Stimulated activated CD4-positive, alpha-beta T cell treated with anti-CD3 and anti-CD28 coated beads, Interleukin-1b, Interleukin-23, amount 100 ng/mL, for 24 hours (primary cell): ENCODE measurements at regions not wholly inside any gene's neighbourhood (a gene's known extent, or its start where the extent isn't known, plus 50 kb on each side); places are given as distances from the start of the nearest gene placed in this dataset.

ENCODE experiments used
- DNase-seq, 4 experiments: peaks; one replicate each; pipeline ENCODE4 v3.0.0-alpha.2; 2020; ENCODE audit warnings: low read depth in 4 of 4, low spot score in 1 of 4

DNA sequence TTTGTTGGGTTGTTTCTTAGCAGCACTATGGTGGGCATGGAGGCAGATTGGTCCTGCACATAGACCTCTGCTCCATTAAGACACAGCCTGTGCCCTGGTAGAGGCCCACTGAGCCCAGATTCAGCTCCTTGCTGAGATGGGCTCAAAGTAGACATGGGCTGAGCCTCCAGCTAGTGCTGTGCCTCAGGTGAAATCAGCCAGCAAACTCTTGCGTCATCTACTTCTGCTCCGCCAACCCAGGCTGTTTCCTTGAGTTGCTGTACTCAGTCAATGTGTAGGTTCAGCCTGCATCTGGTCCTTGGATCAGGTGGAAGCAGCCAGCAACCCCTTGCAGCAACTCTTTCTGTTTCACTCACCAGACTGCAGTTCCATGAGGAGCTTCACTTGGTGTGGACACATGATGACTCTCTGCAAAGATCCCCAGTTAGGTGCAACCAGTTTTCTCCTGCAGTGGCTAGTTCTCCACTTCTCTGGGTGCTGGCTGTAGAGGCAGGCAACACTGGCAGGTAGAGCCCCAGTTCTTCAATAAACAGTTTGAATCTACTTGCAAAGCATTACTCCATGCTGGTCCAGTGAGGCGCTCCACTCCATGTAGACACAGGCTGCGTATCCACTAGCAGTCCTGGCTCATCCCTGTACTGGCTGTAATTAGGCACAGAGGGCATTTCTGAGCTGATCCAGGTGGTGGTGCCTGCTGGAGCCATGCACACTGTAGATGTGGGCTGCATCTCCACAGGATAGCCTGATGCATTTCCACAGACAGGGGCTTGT, 199.0 kb upstream of the MAMLD1 start:
- DNase-seq = no peak

DNA sequence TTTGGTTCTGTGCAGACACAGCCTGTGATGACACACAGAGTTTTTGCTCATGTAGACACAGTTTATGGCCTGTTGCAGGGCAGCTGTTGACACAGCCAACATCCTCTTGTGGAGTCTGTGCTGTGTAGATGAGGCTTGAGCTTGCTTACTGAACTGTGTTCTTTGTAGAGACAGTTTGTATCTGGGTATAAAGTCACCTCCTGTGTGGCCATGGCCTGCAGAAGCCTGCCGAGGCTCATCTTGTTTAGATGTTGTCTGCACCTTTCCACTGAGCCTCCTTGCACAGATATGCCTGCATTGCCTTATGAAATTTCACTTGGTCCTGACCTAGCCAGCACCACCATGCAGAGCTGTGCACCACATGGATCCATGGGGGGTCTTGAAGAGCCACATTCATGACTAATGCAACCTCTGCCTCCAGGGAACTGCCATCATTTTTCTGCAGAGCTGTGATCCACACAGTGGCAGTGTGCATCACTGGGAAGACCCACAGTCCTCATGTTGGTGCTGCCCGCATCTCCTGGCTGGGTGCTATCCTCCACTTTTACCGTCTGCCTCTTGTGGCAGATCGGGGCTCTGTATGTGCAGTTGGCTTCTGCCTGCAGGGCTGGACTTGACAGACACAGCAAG, 198.0 kb upstream of the MAMLD1 start:
- no peak for DNase-seq

GRCh38 chrX:150165776-150166610, 197.1 kb upstream of the MAMLD1 start:
- no peak for DNase-seq

DNA sequence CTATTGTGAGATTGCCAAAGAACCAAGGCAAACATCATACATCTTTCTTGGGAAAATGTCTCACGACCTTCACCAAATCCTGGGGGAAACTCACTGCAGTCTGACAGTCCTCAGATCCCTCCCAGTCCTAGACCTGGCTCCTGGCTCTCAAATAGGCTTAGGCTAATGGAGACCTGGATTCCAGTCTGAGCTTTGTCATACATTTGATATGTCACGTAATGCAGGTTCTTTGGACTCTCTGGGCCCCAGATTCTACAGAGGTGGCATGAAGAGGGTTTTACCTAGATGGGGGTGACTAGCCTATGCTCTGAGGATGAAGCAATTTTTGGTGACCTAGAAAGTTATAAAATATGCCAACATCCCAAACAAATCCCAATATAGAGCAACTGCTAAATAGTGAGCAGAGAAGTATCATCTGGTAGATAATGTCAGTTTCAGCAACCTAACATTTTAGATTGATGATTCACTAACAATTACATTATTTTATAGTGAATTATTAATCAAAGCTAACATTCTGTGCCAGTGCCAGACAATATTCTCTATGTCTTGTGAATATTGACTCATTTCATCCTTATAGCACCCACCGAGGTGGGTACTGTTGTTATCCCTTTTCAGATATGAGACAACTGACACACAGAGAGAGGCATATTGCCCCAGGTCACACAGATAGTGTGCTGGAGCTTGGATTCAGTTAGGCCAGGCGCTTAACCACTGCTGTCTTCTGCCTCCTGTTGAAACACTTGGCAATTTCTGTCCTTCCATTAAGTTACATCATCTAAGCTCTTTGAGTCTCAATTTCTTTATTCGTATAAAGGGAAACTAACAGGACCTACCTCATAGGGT, 195.4 kb upstream of the MAMLD1 start:
- DNase-seq = no peak

GRCh38 chrX:150182161-150182560, 181.0 kb upstream of the MAMLD1 start:
- DNase-seq = no peak

DNA sequence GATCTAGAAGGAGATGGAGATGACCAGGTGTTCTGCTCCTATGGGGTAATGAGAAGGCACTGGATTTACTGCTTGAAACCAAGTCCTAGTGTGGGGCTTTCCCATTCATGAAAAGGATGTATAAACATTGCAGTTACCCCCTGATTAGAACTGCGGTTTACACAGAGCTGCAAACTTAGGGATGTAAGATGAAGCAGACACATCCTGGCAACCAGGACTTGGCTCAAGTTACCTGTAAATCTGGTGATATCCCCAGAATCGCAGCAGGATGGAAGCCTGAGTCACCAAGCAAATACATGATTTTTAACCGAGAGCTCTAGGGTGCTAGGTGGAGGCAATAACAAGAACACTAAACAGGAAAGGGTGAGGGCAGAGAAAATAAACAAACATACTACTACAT, 178.6 kb upstream of the MAMLD1 start:
- no peak for DNase-seq

- DNase-seq = no peak
These were observed 177.4 kb upstream of the MAMLD1 start for GRCh38 chrX:150185766-150186165.

- DNase-seq = no peak
These were observed 170.3 kb upstream of the MAMLD1 start for GRCh38 chrX:150192816-150193215.

GRCh38 chrX:150196285-150196684, 166.8 kb upstream of the MAMLD1 start:
- DNase-seq = no peak

- DNase-seq = no peak
These were observed 165.7 kb upstream of the MAMLD1 start for GRCh38 chrX:150197388-150197787.

GRCh38 chrX:150198776-150199175, 164.3 kb upstream of the MAMLD1 start:
- no peak for DNase-seq

- no peak for DNase-seq
These were observed 163.9 kb upstream of the MAMLD1 start for GRCh38 chrX:150199181-150199580.

- no peak for DNase-seq
These were observed 163.3 kb upstream of the MAMLD1 start for GRCh38 chrX:150199803-150200202.

- no peak for DNase-seq
These were observed 162.8 kb upstream of the MAMLD1 start for GRCh38 chrX:150200361-150200760.

DNA sequence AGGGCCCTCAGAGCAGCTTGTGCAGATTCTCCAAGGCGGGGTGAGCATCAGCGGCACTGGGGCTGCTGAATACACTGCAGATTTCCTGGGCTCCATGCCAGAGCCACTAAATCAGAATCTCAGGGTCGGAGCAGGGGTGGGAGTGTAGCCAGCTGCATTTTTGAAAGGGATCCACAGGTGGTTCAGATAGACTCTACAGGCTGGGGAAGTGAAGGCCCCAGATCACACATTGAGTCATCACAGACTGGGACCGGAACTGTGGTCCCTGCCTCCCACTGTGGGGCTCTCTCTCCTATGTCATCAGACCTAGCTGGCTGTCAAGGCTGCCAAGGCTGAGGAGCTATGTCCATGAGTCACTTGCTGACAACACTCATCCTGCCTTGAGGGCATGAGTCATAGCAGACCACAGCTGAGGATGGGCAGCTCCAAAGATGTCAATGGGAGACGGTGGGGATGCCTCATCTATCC, 162.3 kb upstream of the MAMLD1 start:
- peak in 3 of 4 experiments; percentile 6 to 49 (median 9) for DNase-seq

DNA sequence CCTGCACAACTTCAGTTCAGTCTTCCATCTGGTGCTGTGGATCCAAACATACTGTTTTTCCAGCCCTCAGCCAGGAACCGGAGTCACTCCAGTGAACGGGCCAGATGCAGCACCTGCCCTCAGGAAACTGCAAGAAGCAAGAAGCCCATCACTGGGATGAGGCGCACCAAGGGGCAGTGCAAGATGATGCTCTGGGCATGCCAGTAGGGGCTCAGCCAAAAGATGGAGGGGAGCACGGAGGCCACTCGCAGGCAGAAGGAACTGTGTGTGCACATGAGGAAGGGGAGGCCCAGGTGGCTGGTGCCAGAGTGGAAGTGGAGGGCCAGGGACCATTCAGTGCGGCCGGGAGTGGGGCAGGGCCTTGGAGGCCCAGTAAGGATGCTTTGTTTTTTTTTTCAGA, 161.7 kb upstream of the MAMLD1 start:
- DNase-seq = no peak

GRCh38 chrX:150201841-150202240, 161.3 kb upstream of the MAMLD1 start:
- no peak for DNase-seq

- DNase-seq = no peak
These were observed 160.4 kb upstream of the MAMLD1 start for GRCh38 chrX:150202641-150203247.

GRCh38 chrX:150203248-150203645, 159.9 kb upstream of the MAMLD1 start:
- DNase-seq = no peak

DNA sequence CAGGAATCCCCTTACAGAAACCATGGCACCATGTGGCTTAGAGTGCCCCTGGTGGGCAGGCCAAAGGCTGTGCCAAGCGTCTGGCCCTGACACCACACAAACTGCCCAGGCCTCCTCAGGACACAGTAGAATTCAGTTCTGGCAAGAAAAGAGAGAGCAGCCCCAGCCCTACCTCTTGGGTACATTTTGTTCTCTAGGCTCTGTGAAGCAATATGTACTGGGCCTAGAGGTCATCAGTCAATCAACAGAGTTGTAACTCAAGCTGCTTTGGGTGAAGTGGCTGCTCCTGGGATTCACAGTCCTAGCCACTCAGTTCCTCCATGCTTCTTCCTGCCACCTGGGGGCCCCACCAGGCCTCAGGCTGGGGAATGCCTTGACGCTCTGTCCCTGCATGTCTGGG, 158.1 kb upstream of the MAMLD1 start:
- no peak for DNase-seq

DNA sequence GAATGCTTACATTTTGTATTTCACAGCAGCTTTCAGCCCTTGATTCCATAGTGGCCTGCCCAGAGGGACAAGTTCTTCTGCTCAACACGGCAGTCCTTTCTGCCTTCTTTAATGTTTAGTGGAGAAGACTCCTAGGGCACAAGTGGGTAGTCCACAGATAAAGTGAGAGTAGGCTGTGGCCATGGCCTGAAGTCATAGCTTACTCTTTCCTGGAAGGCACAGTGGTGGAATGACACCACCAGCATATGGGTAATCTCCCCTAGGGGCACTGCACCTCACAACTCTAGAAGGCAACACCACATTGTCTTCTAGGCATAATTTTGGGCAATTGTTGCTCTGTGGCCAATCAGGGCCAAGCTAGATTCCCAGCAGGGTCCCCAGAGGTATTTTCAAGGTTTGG, 155.4 kb upstream of the MAMLD1 start:
- no peak for DNase-seq
